ENCODE measurements at regions not wholly inside any gene's neighbourhood (a gene's known extent, or its start where the extent isn't known, plus 50 kb on each side); places are given as distances from the start of the nearest gene placed in this dataset.

GRCh38 chr6:121759370-121759769, 323.9 kb downstream of the GJA1 start:
- H3K4me3 ChIP-seq, result no peak overlapping the region
- no peaks in the 10 kb centered on the region for H4K20me1 ChIP-seq (ENCODE audit: insufficient read depth)
- no peaks in the 10 kb centered on the region for H3K79me2 ChIP-seq (ENCODE audit: insufficient read depth)
- no peak overlapping the region for H3K27ac ChIP-seq
- no peaks in the 10 kb centered on the region for H3F3A ChIP-seq (ENCODE audit: insufficient read depth)
- WGBS, 2 experiments (ENCODE audit: low coverage in 1 of 2, low lambda C conversion rate in 2 of 2, missing lambda C conversion rate in 2 of 2), result 87 to 88% methylated on average over 1 of the region's 1 CpG
- in situ Hi-C loops (cut with MboI), result no loop called here
- no peaks in the 10 kb centered on the region for H3K9me2 ChIP-seq (ENCODE audit: insufficient read depth)
- H3K4me1 ChIP-seq (ENCODE audit: insufficient read depth), result no peaks in the 10 kb centered on the region
- no peak overlapping the region for H2AFZ ChIP-seq
- H3K9me3 ChIP-seq (ENCODE audit: low read depth), result no peaks in the 10 kb centered on the region
- H3K27me3 ChIP-seq (replicated peaks; ENCODE audit: insufficient read depth), result no peaks in the 10 kb centered on the region
- no peak overlapping the region for H3K4me2 ChIP-seq (ENCODE audit: unreplicated experiment)
- H3K9ac ChIP-seq, result no peak overlapping the region
- DNase-seq, result no peak
- TF ChIP-seq EZH2 (IDR thresholded peaks at IDR 0.05; ENCODE audit: insufficient read depth, poor library complexity, severe bottlenecking), result no peak
- TF ChIP-seq EZH2phosphoT487 (IDR thresholded peaks at IDR 0.05; ENCODE audit: insufficient read depth, low read depth), result no peak
- no peaks in the 10 kb centered on the region for H3K36me3 ChIP-seq (ENCODE audit: low read depth)

DNA sequence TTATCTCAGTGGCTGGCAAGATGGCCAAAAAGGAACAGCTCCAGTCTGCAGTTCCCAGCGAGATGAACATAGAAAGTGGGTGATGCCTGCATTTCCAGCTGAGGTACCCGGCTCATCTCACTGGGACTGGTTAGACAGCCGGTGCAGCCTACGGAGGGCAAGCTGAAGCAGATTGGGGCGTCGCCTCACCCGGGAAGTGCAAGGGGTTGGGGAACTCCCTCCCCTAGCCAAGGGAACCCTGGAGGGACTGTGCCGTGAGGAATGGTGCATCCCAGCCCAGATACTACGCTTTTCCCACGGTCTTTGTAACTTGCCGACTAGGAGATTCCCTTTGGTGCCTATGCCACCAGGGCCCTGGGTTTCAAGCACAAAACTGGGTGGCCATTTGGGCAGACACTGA, 324.7 kb downstream of the GJA1 start:
- Histone ChIP-seq H3K4me3 (no peak overlapping the region), H3F3A (ENCODE audit: insufficient read depth) (no peaks in the 10 kb centered on the region), H3K4me2 (ENCODE audit: unreplicated experiment) (no peak overlapping the region), H2AFZ (no peak overlapping the region), H3K9me3 (ENCODE audit: low read depth) (no peaks in the 10 kb centered on the region), H3K4me1 (ENCODE audit: insufficient read depth) (no peaks in the 10 kb centered on the region), H3K36me3 (ENCODE audit: low read depth) (no peaks in the 10 kb centered on the region), H3K9ac (no peak overlapping the region), H3K27ac (no peak overlapping the region), H3K27me3 (replicated peaks; ENCODE audit: insufficient read depth) (no peaks in the 10 kb centered on the region), H3K79me2 (ENCODE audit: insufficient read depth) (no peaks in the 10 kb centered on the region), H4K20me1 (ENCODE audit: insufficient read depth) (no peaks in the 10 kb centered on the region), H3K9me2 (ENCODE audit: insufficient read depth) (no peaks in the 10 kb centered on the region)
- in situ Hi-C loops (cut with MboI), result no loop called here
- WGBS, 2 experiments (ENCODE audit: low coverage in 1 of 2, low lambda C conversion rate in 2 of 2, missing lambda C conversion rate in 2 of 2), result 77 to 84% methylated on average over 11 of the region's 11 CpGs
- TF ChIP-seq EZH2phosphoT487 (IDR thresholded peaks at IDR 0.05; ENCODE audit: insufficient read depth, low read depth), result no peak
- TF ChIP-seq EZH2 (IDR thresholded peaks at IDR 0.05; ENCODE audit: insufficient read depth, poor library complexity, severe bottlenecking), result no peak
- DNase-seq, result no peak

DNA sequence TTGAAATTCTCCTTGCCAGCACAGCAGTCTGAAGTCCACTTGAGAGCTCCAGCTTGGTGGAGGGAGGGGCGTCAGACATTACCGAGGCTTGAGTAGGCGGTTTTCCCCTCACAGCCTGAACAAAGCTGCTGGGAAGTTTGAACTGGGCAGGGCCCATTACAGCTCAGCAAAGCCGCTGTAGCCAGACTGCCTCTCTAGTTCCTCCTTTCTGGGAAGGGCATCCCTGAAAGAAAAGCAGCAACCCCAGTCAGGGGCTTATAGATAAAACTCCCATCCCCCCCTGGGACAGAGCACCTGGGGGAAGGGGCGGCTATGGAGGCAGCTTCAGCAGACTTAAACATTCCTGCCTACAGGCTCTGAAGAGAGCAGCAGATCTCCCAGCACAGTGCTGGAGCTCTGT, 325.3 kb downstream of the GJA1 start:
- DNase-seq, result no peak
- Histone ChIP-seq H3K4me1 (ENCODE audit: insufficient read depth) (no peaks in the 10 kb centered on the region), H3K9ac (no peak overlapping the region), H2AFZ (no peak overlapping the region), H3K36me3 (ENCODE audit: low read depth) (no peaks in the 10 kb centered on the region), H3K79me2 (ENCODE audit: insufficient read depth) (no peaks in the 10 kb centered on the region), H3K9me3 (ENCODE audit: low read depth) (no peaks in the 10 kb centered on the region), H3K4me3 (no peak overlapping the region), H4K20me1 (ENCODE audit: insufficient read depth) (no peaks in the 10 kb centered on the region), H3K9me2 (ENCODE audit: insufficient read depth) (no peaks in the 10 kb centered on the region), H3K4me2 (ENCODE audit: unreplicated experiment) (no peak overlapping the region), H3F3A (ENCODE audit: insufficient read depth) (no peaks in the 10 kb centered on the region), H3K27ac (no peak overlapping the region), H3K27me3 (replicated peaks; ENCODE audit: insufficient read depth) (no peaks in the 10 kb centered on the region)
- TF ChIP-seq EZH2 (IDR thresholded peaks at IDR 0.05; ENCODE audit: insufficient read depth, poor library complexity, severe bottlenecking) (no peak), EZH2phosphoT487 (IDR thresholded peaks at IDR 0.05; ENCODE audit: insufficient read depth, low read depth) (no peak)
- in situ Hi-C loops (cut with MboI), result no loop called here
- WGBS, 2 experiments (ENCODE audit: low coverage in 1 of 2, low lambda C conversion rate in 2 of 2, missing lambda C conversion rate in 2 of 2), result 86 to 93% methylated on average over 5 of the region's 5 CpGs

- Histone ChIP-seq H3K9me2 (ENCODE audit: insufficient read depth) (no peaks in the 10 kb centered on the region), H2AFZ (no peak overlapping the region), H3K36me3 (ENCODE audit: low read depth) (no peaks in the 10 kb centered on the region), H3K4me1 (ENCODE audit: insufficient read depth) (no peaks in the 10 kb centered on the region), H3K79me2 (ENCODE audit: insufficient read depth) (no peaks in the 10 kb centered on the region), H3K4me3 (no peak overlapping the region), H3K27ac (no peak overlapping the region), H4K20me1 (ENCODE audit: insufficient read depth) (no peaks in the 10 kb centered on the region), H3K9me3 (ENCODE audit: low read depth) (no peaks in the 10 kb centered on the region), H3F3A (ENCODE audit: insufficient read depth) (no peaks in the 10 kb centered on the region), H3K4me2 (ENCODE audit: unreplicated experiment) (no peak overlapping the region), H3K9ac (no peak overlapping the region), H3K27me3 (replicated peaks; ENCODE audit: insufficient read depth) (no peaks in the 10 kb centered on the region)
- DNase-seq, result no peak
- WGBS, 2 experiments (ENCODE audit: low coverage in 1 of 2, low lambda C conversion rate in 2 of 2, missing lambda C conversion rate in 2 of 2), result 76 to 81% methylated on average over 3 of the region's 3 CpGs
- no peak for TF ChIP-seq EZH2 (IDR thresholded peaks at IDR 0.05; ENCODE audit: insufficient read depth, poor library complexity, severe bottlenecking)
- TF ChIP-seq EZH2phosphoT487 (IDR thresholded peaks at IDR 0.05; ENCODE audit: insufficient read depth, low read depth), result no peak
- in situ Hi-C loops (cut with MboI), result no loop called here
Measured at GRCh38 chr6:121764493-121764892, 329.0 kb downstream of the GJA1 start.

DNA sequence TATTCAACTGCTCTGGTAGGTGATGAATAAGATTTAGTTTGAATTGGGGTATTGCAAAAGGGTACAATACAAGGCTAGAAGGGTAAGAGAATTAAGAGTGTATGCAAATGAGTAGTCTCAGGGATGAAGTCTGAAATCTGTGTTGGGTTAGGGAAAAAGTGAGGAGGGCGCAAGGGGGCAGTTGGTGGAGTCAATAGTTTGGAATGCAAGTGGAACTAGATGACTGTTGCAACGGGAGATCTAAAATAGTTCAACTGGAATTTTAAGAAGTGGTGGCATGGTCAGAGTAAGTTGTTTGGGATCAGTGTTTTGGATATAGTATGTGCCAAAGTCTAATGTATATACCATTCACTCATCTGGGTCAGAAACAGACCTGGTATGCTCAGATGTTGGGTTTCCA, 329.6 kb downstream of the GJA1 start:
- no peaks in the 10 kb centered on the region for H3K27me3 ChIP-seq (replicated peaks; ENCODE audit: insufficient read depth)
- no peaks in the 10 kb centered on the region for H3F3A ChIP-seq (ENCODE audit: insufficient read depth)
- no peaks in the 10 kb centered on the region for H3K4me1 ChIP-seq (ENCODE audit: insufficient read depth)
- no peak overlapping the region for H3K27ac ChIP-seq
- no peaks in the 10 kb centered on the region for H3K36me3 ChIP-seq (ENCODE audit: low read depth)
- DNase-seq, result no peak
- in situ Hi-C loops (cut with MboI), result no loop called here
- H4K20me1 ChIP-seq (ENCODE audit: insufficient read depth), result no peaks in the 10 kb centered on the region
- no peak overlapping the region for H2AFZ ChIP-seq
- TF ChIP-seq EZH2 (IDR thresholded peaks at IDR 0.05; ENCODE audit: insufficient read depth, poor library complexity, severe bottlenecking) (no peak), EZH2phosphoT487 (IDR thresholded peaks at IDR 0.05; ENCODE audit: insufficient read depth, low read depth) (no peak)
- 88 to 98% methylated on average over 2 of the region's 2 CpGs for WGBS, 2 experiments (ENCODE audit: low coverage in 1 of 2, low lambda C conversion rate in 2 of 2, missing lambda C conversion rate in 2 of 2)
- no peak overlapping the region for H3K4me3 ChIP-seq
- H3K9ac ChIP-seq, result no peak overlapping the region
- H3K9me3 ChIP-seq (ENCODE audit: low read depth), result no peaks in the 10 kb centered on the region
- no peak overlapping the region for H3K4me2 ChIP-seq (ENCODE audit: unreplicated experiment)
- H3K9me2 ChIP-seq (ENCODE audit: insufficient read depth), result no peaks in the 10 kb centered on the region
- no peaks in the 10 kb centered on the region for H3K79me2 ChIP-seq (ENCODE audit: insufficient read depth)
